ENCODE measurements at regions not wholly inside any gene's neighbourhood (a gene's known extent, or its start where the extent isn't known, plus 50 kb on each side); places are given as distances from the start of the nearest gene placed in this dataset.

- TF ChIP-seq CTCF (IDR thresholded peaks at IDR 0.05) (no peak), EZH2phosphoT487 (IDR thresholded peaks at IDR 0.05; ENCODE audit: borderline replicate concordance, low read depth) (no peak), EP300 (IDR thresholded peaks at IDR 0.05; ENCODE audit: borderline replicate concordance in 1 of 2, low read depth in 1 of 2, low read length in 1 of 2) (no peak), MAX (IDR thresholded peaks at IDR 0.05; ENCODE audit: low read depth) (no peak), RAD21 (IDR thresholded peaks at IDR 0.05; ENCODE audit: low read length) (no peak), CHD2 (IDR thresholded peaks at IDR 0.05; ENCODE audit: low read length, partially characterized antibody) (no peak), YY1 (IDR thresholded peaks at IDR 0.05; ENCODE audit: low read depth) (no peak), MXI1 (IDR thresholded peaks at IDR 0.05; ENCODE audit: low read depth, low read length) (no peak), SMC3 (IDR thresholded peaks at IDR 0.05; ENCODE audit: low read depth, low read length) (no peak), NRF1 (IDR thresholded peaks at IDR 0.05; ENCODE audit: low read depth, low read length) (no peak), TCF12 (IDR thresholded peaks at IDR 0.05) (no peak)
- TF ChIP-seq, protein P1, sequence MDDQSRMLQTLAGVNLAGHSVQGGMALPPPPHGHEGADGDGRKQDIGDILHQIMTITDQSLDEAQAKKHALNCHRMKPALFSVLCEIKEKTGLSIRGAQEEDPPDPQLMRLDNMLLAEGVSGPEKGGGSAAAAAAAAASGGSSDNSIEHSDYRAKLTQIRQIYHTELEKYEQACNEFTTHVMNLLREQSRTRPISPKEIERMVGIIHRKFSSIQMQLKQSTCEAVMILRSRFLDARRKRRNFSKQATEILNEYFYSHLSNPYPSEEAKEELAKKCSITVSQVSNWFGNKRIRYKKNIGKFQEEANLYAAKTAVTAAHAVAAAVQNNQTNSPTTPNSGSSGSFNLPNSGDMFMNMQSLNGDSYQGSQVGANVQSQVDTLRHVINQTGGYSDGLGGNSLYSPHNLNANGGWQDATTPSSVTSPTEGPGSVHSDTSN (IDR thresholded peaks at IDR 0.05), result no peak
- TF ChIP-seq, protein P2, sequence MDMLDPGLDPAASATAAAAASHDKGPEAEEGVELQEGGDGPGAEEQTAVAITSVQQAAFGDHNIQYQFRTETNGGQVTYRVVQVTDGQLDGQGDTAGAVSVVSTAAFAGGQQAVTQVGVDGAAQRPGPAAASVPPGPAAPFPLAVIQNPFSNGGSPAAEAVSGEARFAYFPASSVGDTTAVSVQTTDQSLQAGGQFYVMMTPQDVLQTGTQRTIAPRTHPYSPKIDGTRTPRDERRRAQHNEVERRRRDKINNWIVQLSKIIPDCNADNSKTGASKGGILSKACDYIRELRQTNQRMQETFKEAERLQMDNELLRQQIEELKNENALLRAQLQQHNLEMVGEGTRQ (IDR thresholded peaks at IDR 0.05; ENCODE audit: borderline replicate concordance, low read depth, low read length), result no peak
- TF ChIP-seq, protein P3, sequence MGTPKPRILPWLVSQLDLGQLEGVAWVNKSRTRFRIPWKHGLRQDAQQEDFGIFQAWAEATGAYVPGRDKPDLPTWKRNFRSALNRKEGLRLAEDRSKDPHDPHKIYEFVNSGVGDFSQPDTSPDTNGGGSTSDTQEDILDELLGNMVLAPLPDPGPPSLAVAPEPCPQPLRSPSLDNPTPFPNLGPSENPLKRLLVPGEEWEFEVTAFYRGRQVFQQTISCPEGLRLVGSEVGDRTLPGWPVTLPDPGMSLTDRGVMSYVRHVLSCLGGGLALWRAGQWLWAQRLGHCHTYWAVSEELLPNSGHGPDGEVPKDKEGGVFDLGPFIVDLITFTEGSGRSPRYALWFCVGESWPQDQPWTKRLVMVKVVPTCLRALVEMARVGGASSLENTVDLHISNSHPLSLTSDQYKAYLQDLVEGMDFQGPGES (IDR thresholded peaks at IDR 0.05; ENCODE audit: low read depth, low read length), result no peak
Observed at GRCh38 chr1:221337106-221337505, 404.8 kb downstream of the DUSP10 start.
